Activated CD4-positive, alpha-beta T cell treated with anti-CD3 and anti-CD28 coated beads, Interleukin-2, amount 50 U/mL, for 48 hours (primary cell): ENCODE measurements at regions not wholly inside any gene's neighbourhood (a gene's known extent, or its start where the extent isn't known, plus 50 kb on each side); places are given as distances from the start of the nearest gene placed in this dataset.
"Not testable (repeated sequence)": the region's sequence is repeated elsewhere in the genome, so short reads cannot be mapped to it uniquely, and the experiment has no call there.

Source experiments
- DNase-seq, 2 experiments: peaks; one replicate each; pipeline ENCODE4 v3.0.0-alpha.2; 2020

GRCh38 chr7:142636107-142636506 is 113.2 kb upstream of the PRSS1 start:
- not testable (repeated sequence) for DNase-seq

GRCh38 chr7:142632271-142633134 is 116.8 kb upstream of the PRSS1 start:
- DNase-seq = peak; percentile 48 to 56

GRCh38 chr7:142629588-142630260 is 119.5 kb upstream of the PRSS1 start:
- DNase-seq = no peak

- no peak for DNase-seq
These were observed 120.3 kb upstream of the PRSS1 start for GRCh38 chr7:142628945-142629344.

GRCh38 chr7:142627223-142627622 is 122.0 kb upstream of the PRSS1 start:
- DNase-seq = not testable (repeated sequence)

- peak; percentile 80 to 84 for DNase-seq
These were observed 122.7 kb upstream of the PRSS1 start for GRCh38 chr7:142626420-142627035.

- not testable (repeated sequence) for DNase-seq
These were observed 124.1 kb upstream of the PRSS1 start for GRCh38 chr7:142625216-142625615.

- DNase-seq = no peak
These were observed 128.9 kb upstream of the PRSS1 start for GRCh38 chr7:142620402-142620801.

- no peak for DNase-seq
These were observed 130.5 kb upstream of the PRSS1 start for GRCh38 chr7:142618655-142619351.

GRCh38 chr7:142616842-142617241 is 132.4 kb upstream of the PRSS1 start:
- no peak for DNase-seq

- no peak for DNase-seq
These were observed 133.1 kb upstream of the PRSS1 start for GRCh38 chr7:142616121-142616643.

GRCh38 chr7:142615508-142615907 is 133.8 kb upstream of the PRSS1 start:
- DNase-seq = no peak

- DNase-seq = no peak
These were observed 135.2 kb upstream of the PRSS1 start for GRCh38 chr7:142614116-142614515.

GRCh38 chr7:142612237-142612881 is 136.9 kb upstream of the PRSS1 start:
- DNase-seq = no peak

- no peak for DNase-seq
These were observed 137.6 kb upstream of the PRSS1 start for GRCh38 chr7:142611566-142612236.

GRCh38 chr7:142608630-142609428 is 140.4 kb upstream of the PRSS1 start:
- DNase-seq = no peak

GRCh38 chr7:142607351-142607750 is 141.9 kb upstream of the PRSS1 start:
- DNase-seq = no peak

- no peak for DNase-seq
These were observed 143.2 kb upstream of the PRSS1 start for GRCh38 chr7:142606081-142606480.

- no peak for DNase-seq
These were observed 144.6 kb upstream of the PRSS1 start for GRCh38 chr7:142604671-142605070.

- peak; percentile 56 to 60 for DNase-seq
These were observed 145.3 kb upstream of the PRSS1 start for GRCh38 chr7:142603870-142604448.
